Adrenal gland (tissue), 9 donors: ENCODE measurements at regions not wholly inside any gene's neighbourhood (a gene's known extent, or its start where the extent isn't known, plus 50 kb on each side); places are given as distances from the start of the nearest gene placed in this dataset.

Source experiments
- DNase-seq, 7 donors: peaks; one replicate each; pipeline ENCODE4 v3.0.0-alpha.2; 2019 to 2020
- H3K27ac ChIP-seq, 5 donors: fragments of 200-600 bp; sonication (generic) in 4 of 5; 1 replicate in 3 of 5; 2 replicates in 2 of 5; pipeline versions ENCODE4 v1.5.1 to v1.8.0; 2016 to 2020; ENCODE audit warnings: mild to moderate bottlenecking in 1 of 5
- H3K27me3 ChIP-seq: fragments of 200-600 bp; 2 replicates; pipeline ENCODE4 v1.8.0; 2021
- H3K36me3 ChIP-seq, 2 donors: fragments of 200-600 bp; replicated peaks in 1 of 2; 1 replicate in 1 of 2; 2 replicates in 1 of 2; pipeline versions ENCODE4 v1.5.1 to v1.8.0; 2018 to 2022
- H3K4me1 ChIP-seq, 2 donors: fragments of 200-600 bp; replicated peaks in 1 of 2; 1 replicate in 1 of 2; 2 replicates in 1 of 2; pipeline versions ENCODE4 v1.5.1 to v1.8.0; 2018 to 2021
- H3K4me3 ChIP-seq, 4 donors: fragments of 200-600 bp; sonication (generic) in 3 of 4; one replicate each; pipeline ENCODE4 v1.5.1; 2016 to 2018
- H3K9me3 ChIP-seq, 3 donors: fragments of 200-600 bp; sonication (generic) in 1 of 3; replicated peaks in 1 of 3; 1 replicate in 2 of 3; 2 replicates in 1 of 3; pipeline versions ENCODE4 v1.5.1 to v1.8.0; 2016 to 2021
- POLR2A ChIP-seq, 2 donors: fragments of 450-650 bp; IDR thresholded peaks; one replicate each; pipeline ENCODE4 v1.6.1; 2017; ENCODE audit warnings: antibody characterized with exemption in 2 of 2, mild to moderate bottlenecking in 2 of 2, moderate library complexity in 1 of 2
- WGBS, 4 donors: extraction: QIAGEN DNeasy Blood & Tissue Kit in 2 of 4; methylation state at CpG; one replicate each; pipeline versions ENCODE4 v1.1.5 to v1.1.7; 2013 to 2017; 5-methylcytosine and 5-hydroxymethylcytosine counted together
- intact Hi-C, 2 donors: fragments of 100-400 bp; cut with DNase I; formaldehyde crosslinking; loops; one replicate each; pipeline versions ENCODE4 v1.14.1 to v1.15.0; 2022 to 2023
- TF ChIP-seq, protein P1 (sequence below), 6 experiments: fragments of 450-650 bp in 4 of 6; fragments of 200-600 bp in 2 of 6; sonication (generic) in 1 of 6; IDR thresholded peaks; 1 replicate in 5 of 6; 2 replicates in 1 of 6; pipeline versions ENCODE4 v1.5.1 to v1.8.0; 2016 to 2021; ENCODE audit warnings: antibody characterized with exemption in 6 of 6, mild to moderate bottlenecking in 2 of 6, moderate library complexity in 1 of 6
- donor health status: healthy with polysubstance abuse.
- donor health status: Bipolar disorder and iron deficiency.
- donor health status: DM: yes; HTN: yes; CAD: no.
- donor health status: DM: no; HTN: no; CAD: no.
- donor health status: DM: no; HTN: no; CAD: no.

DNA sequence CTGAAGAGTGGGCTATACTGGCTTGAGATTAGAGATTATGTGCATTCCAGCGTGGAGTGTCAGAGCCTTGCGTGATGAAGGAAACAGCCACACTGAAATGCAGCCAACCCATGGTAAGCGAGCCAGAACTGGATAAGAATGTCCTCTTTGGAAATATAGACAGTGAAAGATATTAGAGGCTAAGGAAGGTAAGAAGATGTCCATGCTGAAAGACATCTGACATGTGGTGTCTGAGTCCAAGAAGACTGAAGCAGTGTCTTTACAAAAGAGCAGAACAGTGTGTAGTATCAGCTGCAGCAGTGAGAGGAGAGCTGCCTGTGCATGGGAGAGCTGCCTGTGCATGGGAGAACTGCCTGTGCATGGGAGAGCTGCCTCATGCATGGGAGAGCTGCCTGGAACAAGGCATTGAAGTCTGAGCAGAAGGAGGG, 672.2 kb downstream of the DIPK2A start:
- intact Hi-C loops: no loop called here
- Histone ChIP-seq H3K9me3 (no peaks in the 10 kb centered on the region), H3K27me3 (no peaks in the 10 kb centered on the region), H3K27ac (no peak overlapping the region), H3K36me3 (no peaks in the 10 kb centered on the region), H3K4me1 (no peaks in the 10 kb centered on the region), H3K4me3 (no peak overlapping the region)
- TF ChIP-seq, protein P1, sequence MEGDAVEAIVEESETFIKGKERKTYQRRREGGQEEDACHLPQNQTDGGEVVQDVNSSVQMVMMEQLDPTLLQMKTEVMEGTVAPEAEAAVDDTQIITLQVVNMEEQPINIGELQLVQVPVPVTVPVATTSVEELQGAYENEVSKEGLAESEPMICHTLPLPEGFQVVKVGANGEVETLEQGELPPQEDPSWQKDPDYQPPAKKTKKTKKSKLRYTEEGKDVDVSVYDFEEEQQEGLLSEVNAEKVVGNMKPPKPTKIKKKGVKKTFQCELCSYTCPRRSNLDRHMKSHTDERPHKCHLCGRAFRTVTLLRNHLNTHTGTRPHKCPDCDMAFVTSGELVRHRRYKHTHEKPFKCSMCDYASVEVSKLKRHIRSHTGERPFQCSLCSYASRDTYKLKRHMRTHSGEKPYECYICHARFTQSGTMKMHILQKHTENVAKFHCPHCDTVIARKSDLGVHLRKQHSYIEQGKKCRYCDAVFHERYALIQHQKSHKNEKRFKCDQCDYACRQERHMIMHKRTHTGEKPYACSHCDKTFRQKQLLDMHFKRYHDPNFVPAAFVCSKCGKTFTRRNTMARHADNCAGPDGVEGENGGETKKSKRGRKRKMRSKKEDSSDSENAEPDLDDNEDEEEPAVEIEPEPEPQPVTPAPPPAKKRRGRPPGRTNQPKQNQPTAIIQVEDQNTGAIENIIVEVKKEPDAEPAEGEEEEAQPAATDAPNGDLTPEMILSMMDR (IDR thresholded peaks at IDR 0.05): no peak
- TF ChIP-seq POLR2A (IDR thresholded peaks at IDR 0.05): no peak
- WGBS, 4 donors: 69 to 86% (median 72%) methylated on average over 3 of the region's 3 CpGs
- no peak for DNase-seq

DNA sequence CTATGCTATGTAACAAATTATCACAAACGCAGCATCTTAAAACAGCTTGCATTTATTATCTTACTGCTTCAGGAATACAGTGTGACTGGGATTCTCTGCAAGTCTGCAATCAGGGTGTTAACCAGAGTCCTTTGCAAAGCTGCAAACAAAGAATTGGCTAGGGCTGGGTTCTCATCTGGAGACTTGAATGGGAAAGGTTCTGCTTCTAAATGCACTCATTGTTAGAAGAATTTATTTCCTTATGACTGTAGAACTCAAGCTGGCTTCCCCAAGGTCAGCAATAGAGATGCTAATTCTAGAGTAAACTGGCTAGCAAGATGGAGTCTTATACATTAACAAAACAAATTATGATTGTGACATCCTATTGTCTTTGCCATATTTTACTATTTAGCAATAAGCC, 673.7 kb downstream of the DIPK2A start:
- H3K27me3 ChIP-seq: no peaks in the 10 kb centered on the region
- H3K4me1 ChIP-seq: no peaks in the 10 kb centered on the region
- no peak overlapping the region for H3K4me3 ChIP-seq
- H3K36me3 ChIP-seq: no peaks in the 10 kb centered on the region
- no peak overlapping the region for H3K27ac ChIP-seq
- TF ChIP-seq, protein P1 (IDR thresholded peaks at IDR 0.05): no peak
- no peak for TF ChIP-seq POLR2A (IDR thresholded peaks at IDR 0.05)
- no peaks in the 10 kb centered on the region for H3K9me3 ChIP-seq
- DNase-seq: no peak
- intact Hi-C loops: no loop called here
- 88 to 96% (median 90%) methylated on average over 1 of the region's 1 CpG for WGBS, 4 donors

DNA sequence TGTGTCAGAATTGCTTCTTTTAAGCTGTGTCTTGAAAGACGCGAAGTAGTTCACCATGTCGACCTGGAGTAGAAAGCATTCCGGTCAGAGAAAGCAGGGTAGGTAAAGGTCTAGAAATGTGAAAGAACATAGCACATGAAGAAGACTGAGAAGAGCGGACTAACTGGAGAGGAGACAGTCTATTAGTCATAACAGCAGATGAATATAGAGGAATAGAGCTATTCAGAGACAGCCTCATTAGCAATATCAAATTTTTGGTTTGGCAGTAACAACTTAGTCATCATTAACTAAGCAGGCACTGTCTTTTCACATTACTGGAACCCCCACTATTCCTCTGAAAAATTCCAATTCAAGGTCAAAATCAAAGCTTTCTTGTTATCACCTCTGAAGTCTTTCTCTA, 678.8 kb downstream of the DIPK2A start:
- H3K4me3 ChIP-seq: no peak overlapping the region
- WGBS, 4 donors: 93 to 98% (median 96%) methylated on average over 5 of the region's 5 CpGs

DNA sequence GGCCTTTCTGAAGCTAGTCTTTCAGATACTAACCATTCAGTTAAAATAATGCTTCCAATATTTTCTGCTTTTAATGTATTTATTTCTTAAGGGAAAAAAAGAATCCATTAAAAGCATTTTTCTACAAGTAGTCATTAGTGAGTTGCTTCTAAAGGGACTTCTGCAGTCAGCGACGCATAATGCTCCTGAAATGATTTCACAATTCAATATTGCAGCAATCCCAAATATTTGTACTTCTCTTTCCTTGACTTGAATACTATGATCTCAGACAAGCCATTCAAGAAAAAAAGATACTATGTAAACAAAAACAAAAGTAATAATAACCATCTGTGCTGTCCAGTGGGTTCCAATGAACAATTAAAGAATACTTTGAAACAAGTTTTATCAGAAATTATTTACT, 681.0 kb downstream of the DIPK2A start:
- Histone ChIP-seq H3K4me1 (no peaks in the 10 kb centered on the region), H3K27me3 (no peaks in the 10 kb centered on the region), H3K9me3 (no peaks in the 10 kb centered on the region), H3K4me3 (no peak overlapping the region), H3K36me3 (no peaks in the 10 kb centered on the region), H3K27ac (no peak overlapping the region)
- intact Hi-C loops: no loop called here
- TF ChIP-seq, protein P1 (IDR thresholded peaks at IDR 0.05): no peak
- no peak for TF ChIP-seq POLR2A (IDR thresholded peaks at IDR 0.05)
- WGBS, 4 donors: 66 to 79% (median 71%) methylated on average over 2 of the region's 2 CpGs
- DNase-seq: no peak

More for the DNA sequence above, 678.8 kb downstream of the DIPK2A start:
- intact Hi-C loops: no loop called here
- Histone ChIP-seq H3K9me3 (no peaks in the 10 kb centered on the region), H3K4me1 (no peaks in the 10 kb centered on the region), H3K27ac (no peak overlapping the region), H3K27me3 (no peaks in the 10 kb centered on the region), H3K36me3 (no peaks in the 10 kb centered on the region)
- no peak for DNase-seq
- TF ChIP-seq, protein P1 (IDR thresholded peaks at IDR 0.05): no peak
- no peak for TF ChIP-seq POLR2A (IDR thresholded peaks at IDR 0.05)
